H1 (cell line): ENCODE measurements at regions not wholly inside any gene's neighbourhood (a gene's known extent, or its start where the extent isn't known, plus 50 kb on each side); places are given as distances from the start of the nearest gene placed in this dataset.

Experiments used
- CTCF ChIA-PET: fragments of 300-600 bp; sonication (Branson Sonifier 250); formaldehyde crosslinking; loops from one replicate; lab custom pipeline; 2021; ENCODE audit not compliant: partially characterized antibody; lab: Charles Lee
- POLR2A ChIA-PET: fragments of 300-600 bp; sonication (Branson Sonifier 250); formaldehyde crosslinking; loops from one replicate; lab custom pipeline; 2021; ENCODE audit warnings: inconsistent platforms; ENCODE audit not compliant: partially characterized antibody; lab: Charles Lee
- DNase-seq, 2 experiments: peaks; one replicate each; pipeline versions ENCODE4 v3.0.0 to v3.0.0-alpha.2; 2010 to 2022; ENCODE audit warnings: low spot score in 2 of 2, low read depth in 1 of 2, mixed read lengths in 1 of 2
- FAIRE-seq: peaks from 2 replicates; lab custom pipeline; 2011; peaks lifted over from hg19 to GRCh38; lab: Jason Lieb, UNC
- H2AFZ ChIP-seq: 2 replicates; pipeline ENCODE4 v1.8.1; 2012; ENCODE audit warnings: low read length, inconsistent platforms
- H2AK5ac ChIP-seq: 2 replicates; pipeline ENCODE4 v1.6.1; 2013; ENCODE audit warnings: low read depth, low read length
- H2BK120ac ChIP-seq: replicated peaks from 2 replicates; pipeline ENCODE3; 2013; ENCODE audit warnings: low read depth, low read length, inconsistent platforms
- H2BK12ac ChIP-seq: 2 replicates; pipeline ENCODE4 v1.6.1; 2013; ENCODE audit warnings: low read depth, low read length
- H2BK15ac ChIP-seq: 2 replicates; pipeline ENCODE4 v1.6.1; 2013; ENCODE audit warnings: low read length
- H2BK20ac ChIP-seq: 2 replicates; pipeline ENCODE4 v1.6.1; 2013; ENCODE audit warnings: low read length
- H2BK5ac ChIP-seq: 2 replicates; pipeline ENCODE4 v1.6.1; 2013; ENCODE audit warnings: low read depth, low read length
- H3K14ac ChIP-seq: 2 replicates; pipeline ENCODE4 v1.6.1; 2013; ENCODE audit warnings: inconsistent platforms; ENCODE audit not compliant: insufficient read length
- H3K18ac ChIP-seq: 2 replicates; pipeline ENCODE4 v1.6.1; 2013; ENCODE audit warnings: low read length; ENCODE audit errors: extremely low read depth
- H3K23ac ChIP-seq: 2 replicates; pipeline ENCODE4 v1.6.1; 2013; ENCODE audit warnings: inconsistent platforms; ENCODE audit not compliant: insufficient read length
- H3K23me2 ChIP-seq: 2 replicates; pipeline ENCODE4 v1.6.1; 2013; ENCODE audit warnings: low read depth, low read length
- H3K27ac ChIP-seq: 2 replicates; pipeline ENCODE4 v1.6.1; 2011; ENCODE audit warnings: low read depth, low read length, inconsistent platforms
- H3K27me3 ChIP-seq, 4 experiments: replicated peaks in 1 of 4; 1 replicate in 1 of 4; 2 replicates in 3 of 4; pipeline versions ENCODE4 v1.6.1 to v1.8.1; 2011 to 2013; ENCODE audit warnings: low read length in 3 of 4, mild to moderate bottlenecking in 3 of 4, inconsistent platforms in 2 of 4, mixed read lengths in 2 of 4, moderate library complexity in 1 of 4; ENCODE audit not compliant: control insufficient read depth in 3 of 4, insufficient read depth in 3 of 4; ENCODE audit errors: extremely low read depth in 1 of 4
- H3K36me3 ChIP-seq, 4 experiments: 2 replicates each; pipeline versions ENCODE4 v1.6.1 to v1.8.1; 2011 to 2013; ENCODE audit warnings: mild to moderate bottlenecking in 4 of 4, low read length in 3 of 4, moderate library complexity in 2 of 4, control low read depth in 1 of 4, inconsistent platforms in 1 of 4; ENCODE audit not compliant: insufficient read depth in 4 of 4, control insufficient read depth in 2 of 4
- H3K4ac ChIP-seq: replicated peaks from 2 replicates; pipeline ENCODE3; 2013; ENCODE audit warnings: low read length, low read depth, mixed read lengths, inconsistent platforms; ENCODE audit not compliant: insufficient read length
- H3K4me1 ChIP-seq, 4 experiments: replicated peaks in 1 of 4; 1 replicate in 1 of 4; 2 replicates in 3 of 4; pipeline versions ENCODE4 v1.6.1 to v1.8.1; 2011 to 2013; ENCODE audit warnings: low read length in 3 of 4, inconsistent platforms in 2 of 4, mixed read lengths in 1 of 4; ENCODE audit not compliant: insufficient read depth in 4 of 4, control insufficient read depth in 3 of 4
- H3K4me2 ChIP-seq, 2 experiments: 2 replicates each; pipeline versions ENCODE4 v1.6.1 to v1.8.1; 2011 to 2013; ENCODE audit warnings: low read depth in 2 of 2, low read length in 2 of 2, control low read depth in 1 of 2, inconsistent platforms in 1 of 2, mild to moderate bottlenecking in 1 of 2; ENCODE audit not compliant: insufficient read depth in 1 of 2
- H3K4me3 ChIP-seq, 4 experiments: fragments of 200-600, 300-600 bp in 1 of 4; sonication (generic), shearing (Covaris generic), sonication (Bioruptor Twin) in 1 of 4; 2 replicates each; pipeline versions ENCODE4 v1.5.1 to v1.8.1; 2011 to 2016; ENCODE audit warnings: low read length in 4 of 4, low read depth in 3 of 4, control low read depth in 2 of 4, inconsistent platforms in 2 of 4, mild to moderate bottlenecking in 2 of 4, mixed read lengths in 1 of 4, moderate library complexity in 1 of 4; ENCODE audit not compliant: insufficient read depth in 2 of 4; ENCODE audit errors: extremely low read depth in 1 of 4
- H3K56ac ChIP-seq: replicated peaks from 2 replicates; pipeline ENCODE3; 2013; ENCODE audit warnings: low read depth, mild to moderate bottlenecking, mixed read lengths, low read length, inconsistent platforms; ENCODE audit not compliant: insufficient read length
- H3K79me1 ChIP-seq: 2 replicates; pipeline ENCODE4 v1.6.1; 2013; ENCODE audit warnings: low read depth, low read length, control low read depth
- H3K79me2 ChIP-seq, 2 experiments: 2 replicates each; pipeline versions ENCODE4 v1.6.1 to v1.8.1; 2012 to 2013; ENCODE audit warnings: low read length in 2 of 2, mild to moderate bottlenecking in 2 of 2, inconsistent platforms in 1 of 2; ENCODE audit not compliant: insufficient read depth in 2 of 2, control insufficient read depth in 1 of 2
- H3K9ac ChIP-seq, 4 experiments: replicated peaks in 1 of 4; 1 replicate in 1 of 4; 2 replicates in 3 of 4; pipeline versions ENCODE4 v1.6.1 to v1.8.1; 2011 to 2013; ENCODE audit warnings: low read depth in 3 of 4, low read length in 3 of 4, control low read depth in 2 of 4, mild to moderate bottlenecking in 2 of 4, moderate library complexity in 2 of 4, inconsistent platforms in 1 of 4; ENCODE audit errors: extremely low read depth in 1 of 4
- H3K9me3 ChIP-seq, 2 experiments: 2 replicates each; pipeline versions ENCODE4 v1.6.1 to v1.8.1; 2012 to 2013; ENCODE audit warnings: mild to moderate bottlenecking in 2 of 2, moderate library complexity in 2 of 2, control low read depth in 1 of 2, inconsistent platforms in 1 of 2, low read depth in 1 of 2, low read length in 1 of 2, mixed read lengths in 1 of 2; ENCODE audit not compliant: insufficient read depth in 2 of 2
- H4K20me1 ChIP-seq, 2 experiments: replicated peaks in 1 of 2; 2 replicates each; pipeline versions ENCODE3 to v1.8.1; 2011 to 2013; ENCODE audit warnings: inconsistent platforms in 2 of 2, low read length in 2 of 2, mild to moderate bottlenecking in 1 of 2; ENCODE audit not compliant: insufficient read depth in 2 of 2, control insufficient read depth in 1 of 2
- H4K5ac ChIP-seq: 2 replicates; pipeline ENCODE4 v1.6.1; 2013; ENCODE audit warnings: low read length, low read depth, mixed read lengths, inconsistent platforms; ENCODE audit not compliant: insufficient read length
- H4K8ac ChIP-seq: 2 replicates; pipeline ENCODE4 v1.8.0; 2013; ENCODE audit warnings: mild to moderate bottlenecking, moderate library complexity, low read length, inconsistent platforms; ENCODE audit not compliant: insufficient read depth; ENCODE audit errors: extremely low read depth
- H4K91ac ChIP-seq: replicated peaks from 2 replicates; pipeline ENCODE3; 2013; ENCODE audit warnings: low read length, mixed read lengths, inconsistent platforms; ENCODE audit not compliant: insufficient read length
- CEBPB ChIP-seq: IDR thresholded peaks from 2 replicates; pipeline ENCODE4 v1.6.1; 2012; ENCODE audit warnings: low read depth, low read length
- CHD2 ChIP-seq: IDR thresholded peaks from 2 replicates; pipeline ENCODE4 v1.6.1; 2012; ENCODE audit warnings: low read length, improper control_type of control experiment
- CTBP2 ChIP-seq: IDR thresholded peaks from 2 replicates; pipeline ENCODE4 v1.7.0; 2011; ENCODE audit warnings: borderline replicate concordance, mild to moderate bottlenecking, moderate library complexity, mixed read lengths, low read length; ENCODE audit not compliant: insufficient read depth, insufficient read length
- GABPA ChIP-seq: IDR thresholded peaks from 2 replicates; pipeline ENCODE4 v1.6.1; 2011; ENCODE audit warnings: mild to moderate bottlenecking, low read length, moderate library complexity, borderline replicate concordance; ENCODE audit not compliant: insufficient read depth
- GTF2F1 ChIP-seq: IDR thresholded peaks from 2 replicates; pipeline ENCODE4 v1.6.1; 2012; ENCODE audit warnings: low read depth, low read length, improper control_type of control experiment, borderline replicate concordance
- JUN ChIP-seq: IDR thresholded peaks from 2 replicates; pipeline ENCODE4 v1.6.1; 2011; ENCODE audit warnings: low read depth, mild to moderate bottlenecking, improper control_type of control experiment, low read length
- KDM1A ChIP-seq: fragments of 200-600, 300-600 bp; sonication (generic); IDR thresholded peaks from 2 replicates; pipeline ENCODE4 v1.7.1; 2016; ENCODE audit warnings: mild to moderate bottlenecking, low read length, borderline replicate concordance
- MAFK ChIP-seq: IDR thresholded peaks from 2 replicates; pipeline ENCODE4 v1.6.1; 2012; ENCODE audit warnings: low read depth, mild to moderate bottlenecking, improper control_type of control experiment, low read length
- NANOG ChIP-seq: IDR thresholded peaks from 2 replicates; pipeline ENCODE4 v1.6.1; 2011; ENCODE audit warnings: low read length, low read depth, mild to moderate bottlenecking, inconsistent platforms; ENCODE audit not compliant: insufficient read depth, poor library complexity, severe bottlenecking
- NRF1 ChIP-seq: IDR thresholded peaks from 2 replicates; pipeline ENCODE4 v1.6.1; 2011; ENCODE audit warnings: mild to moderate bottlenecking, low read depth, low read length, improper control_type of control experiment
- RAD21 ChIP-seq, 2 experiments: IDR thresholded peaks in 1 of 2; conservative IDR thresholded peaks in 1 of 2; 2 replicates each; pipeline ENCODE4 v1.6.1; 2011; ENCODE audit warnings: low read depth in 2 of 2, low read length in 2 of 2, improper control_type of control experiment in 1 of 2, inconsistent platforms in 1 of 2, mild to moderate bottlenecking in 1 of 2, moderate library complexity in 1 of 2
- SIN3A ChIP-seq, 2 experiments: IDR thresholded peaks in 1 of 2; conservative IDR thresholded peaks in 1 of 2; 2 replicates each; pipeline ENCODE4 v1.6.1; 2011 to 2012; ENCODE audit warnings: low read length in 2 of 2, improper control_type of control experiment in 1 of 2, low read depth in 1 of 2, mild to moderate bottlenecking in 1 of 2
- SP2 ChIP-seq: IDR thresholded peaks from 2 replicates; pipeline ENCODE4 v1.6.1; 2012; ENCODE audit warnings: mild to moderate bottlenecking, low read length, inconsistent platforms
- TAF7 ChIP-seq: optimal IDR thresholded peaks from 2 replicates; pipeline ENCODE3; 2011; ENCODE audit warnings: low read depth, mild to moderate bottlenecking, inconsistent platforms, low read length, moderate library complexity, borderline replicate concordance
- WGBS, 2 experiments: shearing (Covaris generic) in 1 of 2; methylation state at CpG; one replicate each; pipeline versions ENCODE4 v1.1.6 to v1.1.7; 2013 to 2015; ENCODE audit warnings: low lambda C conversion rate in 2 of 2, mixed read lengths in 2 of 2, inconsistent platforms in 1 of 2, low coverage in 1 of 2, missing lambda C conversion rate in 1 of 2; ENCODE audit not compliant: insufficient replicate concordance in 2 of 2, insufficient coverage in 1 of 2, insufficient read length in 1 of 2; ENCODE audit errors: extremely low coverage in 1 of 2, missing lambda C conversion rate in 1 of 2; 5-methylcytosine and 5-hydroxymethylcytosine counted together

DNA sequence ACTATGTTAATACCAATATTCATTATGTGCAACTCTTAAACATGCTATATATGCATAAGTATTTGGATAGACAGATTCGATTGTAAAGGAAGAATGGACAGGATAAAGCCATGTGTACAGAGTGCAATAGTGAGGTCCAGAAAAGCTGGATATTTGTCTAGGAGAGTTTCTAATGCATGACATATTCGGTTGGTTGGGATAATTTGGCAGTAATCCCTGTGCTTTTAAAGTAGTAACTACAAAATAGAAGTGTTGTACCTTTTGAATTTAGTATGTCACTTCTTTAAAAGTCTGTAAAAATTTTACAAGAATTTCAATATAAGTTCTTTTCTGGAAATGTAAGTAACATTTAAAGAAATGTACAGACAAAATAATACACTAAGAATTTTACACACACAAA lies 774.5 kb downstream of the USP25 start:
- no peaks in the 10 kb centered on the region for H4K20me1 ChIP-seq
- H2AK5ac ChIP-seq = no peak overlapping the region
- no peaks in the 10 kb centered on the region for H3K4me1 ChIP-seq
- no peak overlapping the region for H3K23ac ChIP-seq
- H3K27me3 ChIP-seq = no peaks in the 10 kb centered on the region
- H3K27ac ChIP-seq = no peak overlapping the region
- H4K91ac ChIP-seq = no peak overlapping the region
- DNase-seq (no peak), FAIRE-seq (no peak)
- H2BK120ac ChIP-seq = no peak overlapping the region
- no peak overlapping the region for H2BK15ac ChIP-seq
- H3K4me3 ChIP-seq = no peak overlapping the region
- no peaks in the 10 kb centered on the region for H3K9me3 ChIP-seq
- no peak overlapping the region for H2BK5ac ChIP-seq
- no peak overlapping the region for H4K8ac ChIP-seq
- POLR2A ChIA-PET = no interaction called here
- H3K79me1 ChIP-seq = no peaks in the 10 kb centered on the region
- H2BK20ac ChIP-seq = no peak overlapping the region
- H4K5ac ChIP-seq = no peak overlapping the region
- H3K56ac ChIP-seq = no peak overlapping the region
- H2AFZ ChIP-seq = no peak overlapping the region
- H3K4me2 ChIP-seq = no peak overlapping the region
- H3K23me2 ChIP-seq = no peaks in the 10 kb centered on the region
- H3K4ac ChIP-seq = no peak overlapping the region
- no peak overlapping the region for H3K9ac ChIP-seq
- H2BK12ac ChIP-seq = no peak overlapping the region
- CTCF ChIA-PET = interaction anchor here (0.9 kb wide), 1 partner anchor 8 kb away, joined by 3 read pairs; no protein-coding TSS in a partner anchor
- WGBS, 2 experiments = 85% methylated on average over 2 of the region's 2 CpGs; no CpG with 5 or more reads in 1 of the 2 experiments
- H3K14ac ChIP-seq = no peak overlapping the region
- no peaks in the 10 kb centered on the region for H3K36me3 ChIP-seq
- no peak overlapping the region for H3K18ac ChIP-seq
- H3K79me2 ChIP-seq = no peaks in the 10 kb centered on the region
- TF ChIP-seq NRF1 = no peak
- no peak for TF ChIP-seq MAFK
- no peak for TF ChIP-seq SP2
- no peak for TF ChIP-seq NANOG
- TF ChIP-seq SIN3A (conservative IDR thresholded peaks at IDR 0.05 in 1 of 2, IDR thresholded peaks at IDR 0.05 in 1 of 2; ENCODE audit: low read depth in 1 of 2, low read length in 2 of 2) = no peak
- no peak for TF ChIP-seq TAF7
- no peak for TF ChIP-seq JUN
- no peak for TF ChIP-seq GABPA
- TF ChIP-seq CHD2 = no peak
- no peak for TF ChIP-seq RAD21 (IDR thresholded peaks at IDR 0.05 in 1 of 2, conservative IDR thresholded peaks at IDR 0.05 in 1 of 2; ENCODE audit: low read depth in 2 of 2, low read length in 2 of 2)
- TF ChIP-seq CTBP2 = no peak
- no peak for TF ChIP-seq CEBPB
- no peak for TF ChIP-seq KDM1A
- no peak for TF ChIP-seq GTF2F1
